Renal cortex interstitium (tissue), 11 donors: ENCODE measurements at regions not wholly inside any gene's neighbourhood (a gene's known extent, or its start where the extent isn't known, plus 50 kb on each side); places are given as distances from the start of the nearest gene placed in this dataset.
"Not testable (repeated sequence)": the region's sequence is repeated elsewhere in the genome, so short reads cannot be mapped to it uniquely, and the experiment has no call there.

ENCODE experiments used
- DNase-seq, 11 donors: peaks; one replicate each; pipeline ENCODE4 v3.0.0-alpha.2; 2013; ENCODE audit warnings: low read depth in 9 of 11, low spot score in 4 of 11; ENCODE audit errors: extremely low read depth in 1 of 11

- DNase-seq, result peak in 1 of 11 donors; percentile 1
Measured at GRCh38 chr6:86511962-86512361, 425.4 kb upstream of the HTR1E start.

- DNase-seq, result no peak
Measured at GRCh38 chr6:86508230-86508629, 429.1 kb upstream of the HTR1E start.

- no peak for DNase-seq
Measured at GRCh38 chr6:86502497-86502896, 434.8 kb upstream of the HTR1E start.

- DNase-seq, result no peak
Measured at GRCh38 chr6:86500035-86500434, 437.3 kb upstream of the HTR1E start.

- DNase-seq, result not testable (repeated sequence)
Measured at GRCh38 chr6:86489042-86489441, 448.3 kb upstream of the HTR1E start.

- no peak for DNase-seq
Measured at GRCh38 chr6:86487660-86488221, 449.6 kb upstream of the HTR1E start.

GRCh38 chr6:86478316-86478715, 459.0 kb upstream of the HTR1E start:
- not testable (repeated sequence) for DNase-seq

- DNase-seq, result peak in 10 of 11 donors; percentile 6 to 46 (median 20)
Measured at GRCh38 chr6:86477500-86478148, 459.7 kb upstream of the HTR1E start.

- DNase-seq, result no peak
Measured at GRCh38 chr6:86476311-86476710, 461.0 kb upstream of the HTR1E start.

GRCh38 chr6:86474081-86474480, 463.2 kb upstream of the HTR1E start:
- DNase-seq, result no peak

GRCh38 chr6:86471791-86472190, 465.5 kb upstream of the HTR1E start:
- DNase-seq, result no peak

GRCh38 chr6:86459978-86460377, 477.4 kb upstream of the HTR1E start:
- peak in 2 of 11 donors; percentile 6 to 21 for DNase-seq

- no peak for DNase-seq
Measured at GRCh38 chr6:86456821-86457220, 480.5 kb upstream of the HTR1E start.

GRCh38 chr6:86453232-86453631, 484.1 kb upstream of the HTR1E start:
- DNase-seq, result no peak

- no peak for DNase-seq
Measured at GRCh38 chr6:86448398-86448797, 488.9 kb upstream of the HTR1E start.

- no peak for DNase-seq
Measured at GRCh38 chr6:86440608-86441007, 496.7 kb upstream of the HTR1E start.

- no peak for DNase-seq
Measured at GRCh38 chr6:86423571-86423970, 513.8 kb upstream of the HTR1E start.

- DNase-seq, result no peak
Measured at GRCh38 chr6:86412057-86412456, 525.3 kb upstream of the HTR1E start.

GRCh38 chr6:86407128-86407527, 530.2 kb upstream of the HTR1E start:
- no peak for DNase-seq

GRCh38 chr6:86392850-86393249, 544.5 kb upstream of the HTR1E start:
- not testable (repeated sequence) for DNase-seq

GRCh38 chr6:86380571-86381125, 556.7 kb upstream of the HTR1E start:
- DNase-seq, result no peak
